Activated CD4-positive, CD25-positive, alpha-beta regulatory T cell treated with anti-CD3 and anti-CD28 coated beads, Interleukin-2, amount 50 U/mL, for 24 hours (primary cell): ENCODE measurements at regions not wholly inside any gene's neighbourhood (a gene's known extent, or its start where the extent isn't known, plus 50 kb on each side); places are given as distances from the start of the nearest gene placed in this dataset.

Experiments
- ATAC-seq, 2 donors: fragments of 150-1000 bp; cut with Tn5 transposase; one replicate each; pipeline ENCODE4 v1.10.0; 2021; ENCODE audit warnings: mild to moderate bottlenecking in 1 of 2, moderate library complexity in 1 of 2

DNA sequence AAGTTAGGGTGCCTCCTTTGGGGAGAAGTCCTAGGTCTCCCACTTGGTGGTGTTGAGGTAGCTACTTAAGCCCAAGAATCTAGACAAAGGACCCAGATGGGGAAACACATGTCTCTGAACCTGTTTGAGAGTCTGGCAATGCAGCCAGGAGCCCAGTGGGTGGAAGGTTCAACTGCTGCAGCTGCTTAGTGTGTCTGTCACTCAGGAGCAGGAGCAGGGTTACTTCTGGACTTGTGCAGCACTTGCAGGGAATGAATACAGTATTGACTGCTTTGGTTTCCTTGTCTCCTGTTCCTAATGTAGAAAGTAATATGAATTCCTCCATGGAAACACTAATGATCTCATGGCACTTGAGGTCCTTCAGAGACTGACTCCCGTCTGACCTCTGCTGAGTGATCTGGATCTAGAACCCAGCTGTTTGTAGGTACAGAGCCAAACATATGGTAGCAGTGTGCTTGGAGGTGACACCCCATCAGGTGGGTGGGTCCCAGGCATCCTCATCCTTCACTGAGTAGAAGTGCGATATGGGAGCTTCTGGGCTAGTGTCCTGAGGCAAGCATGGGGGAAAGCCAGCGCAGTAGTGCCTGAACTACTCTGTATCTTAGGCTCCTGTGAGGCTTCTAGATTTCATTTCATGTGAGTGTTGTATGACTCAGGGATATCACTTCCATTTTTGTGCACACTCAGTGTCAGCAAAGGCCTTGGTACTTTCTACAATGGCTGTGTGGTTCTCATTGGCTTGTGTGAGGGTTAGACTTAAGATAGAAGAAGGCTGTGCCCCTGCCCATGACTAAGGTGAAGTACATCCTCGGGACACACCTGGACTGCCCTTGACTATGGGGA lies 85.0 kb upstream of the WDR1 start:
- ATAC-seq = no peak

DNA sequence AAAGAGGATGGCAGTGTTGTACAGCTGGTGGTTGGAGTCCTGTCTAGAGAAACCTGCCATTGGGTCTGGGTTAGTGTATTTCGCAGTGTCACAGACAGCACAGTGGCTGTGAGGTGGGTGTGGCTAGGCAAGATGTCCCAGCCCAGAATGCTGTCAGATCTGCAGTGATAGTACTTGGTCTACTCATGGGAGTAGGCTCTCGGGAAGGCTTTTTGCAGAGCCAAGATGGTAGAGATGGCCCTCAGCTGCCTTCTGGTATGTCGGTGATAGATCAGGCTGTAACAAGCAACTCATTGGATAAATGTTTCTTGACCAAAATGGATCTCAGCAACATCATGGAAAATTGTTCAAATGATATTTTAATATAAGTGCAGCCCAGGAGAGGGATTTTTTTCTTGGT lies 84.3 kb upstream of the WDR1 start:
- ATAC-seq = no peak

DNA sequence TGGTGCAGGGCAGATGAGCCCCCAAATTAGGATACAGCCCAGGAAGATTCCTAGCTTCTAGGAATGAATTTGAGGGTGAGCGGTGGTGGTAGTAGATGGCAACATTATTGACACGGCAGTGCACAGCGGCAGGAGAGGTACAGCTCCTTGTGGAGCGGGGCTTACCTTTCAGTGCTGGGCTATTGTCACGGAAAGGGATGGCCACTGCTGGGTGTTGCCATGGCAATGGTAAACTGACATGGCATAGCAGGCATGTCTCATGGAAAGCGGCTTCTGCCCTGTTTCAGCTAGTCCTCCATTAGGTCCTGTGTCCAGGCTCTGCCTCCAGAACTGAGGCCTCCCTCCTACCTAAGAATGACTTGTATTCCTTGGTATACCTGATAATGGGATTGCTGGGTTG lies 81.8 kb upstream of the WDR1 start:
- no peak for ATAC-seq

DNA sequence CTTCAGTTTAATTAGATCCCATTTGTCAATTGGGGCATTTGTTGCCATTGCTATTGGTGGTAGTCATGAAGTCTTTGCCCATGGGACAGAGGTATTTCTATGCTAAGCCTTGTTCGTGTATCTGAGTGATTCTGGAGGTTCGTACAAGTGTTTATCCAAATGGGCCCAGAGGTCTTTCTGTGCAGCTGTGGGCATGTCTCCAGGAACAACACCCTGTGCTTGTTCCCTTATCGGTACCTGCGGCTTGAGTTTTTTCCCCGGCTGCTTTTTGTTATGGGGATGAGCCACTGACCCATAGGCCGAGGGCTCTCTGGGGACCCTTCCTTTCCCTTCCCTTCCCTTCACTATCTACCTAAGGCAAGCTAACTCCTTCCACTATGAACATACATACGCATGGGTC lies 81.4 kb upstream of the WDR1 start:
- no peak for ATAC-seq

DNA sequence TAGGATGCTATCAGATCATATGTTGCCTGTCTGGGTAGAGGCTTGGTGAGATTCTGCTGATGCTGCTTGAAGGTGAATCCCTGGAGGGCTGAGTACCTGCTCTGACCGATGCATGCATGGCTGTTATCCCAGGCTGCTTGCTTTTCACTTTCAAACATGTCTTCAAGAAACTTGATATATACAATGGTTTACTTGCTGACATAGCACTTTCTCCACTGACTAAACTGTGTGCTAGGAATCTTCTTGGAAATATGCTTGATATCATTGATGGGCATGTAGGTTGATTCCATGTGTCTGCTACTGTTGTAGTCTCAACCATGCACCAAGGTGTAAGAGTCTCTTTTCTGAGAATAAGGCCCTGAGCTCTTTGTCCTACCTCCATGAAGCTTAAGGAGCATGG lies 79.6 kb upstream of the WDR1 start:
- no peak for ATAC-seq

DNA sequence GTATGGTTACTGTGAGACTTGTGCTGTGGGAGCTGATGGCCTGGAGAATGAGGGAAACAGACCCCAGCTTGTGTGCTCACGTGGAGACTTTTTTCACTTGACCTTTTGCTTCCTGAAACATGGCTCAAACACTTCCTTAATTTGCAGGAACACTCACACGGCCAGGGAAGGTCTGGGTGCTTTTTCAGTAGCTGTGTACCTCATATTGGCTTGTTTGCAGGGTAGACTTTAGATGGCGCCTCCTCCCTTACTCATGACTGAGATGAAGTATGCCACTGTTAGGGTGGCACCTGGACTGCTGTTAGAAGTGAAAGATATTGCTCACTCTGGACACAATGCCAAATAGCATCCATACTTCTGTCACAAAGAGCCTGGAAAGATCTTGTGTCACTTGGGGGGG lies 75.7 kb upstream of the WDR1 start:
- ATAC-seq = no peak

DNA sequence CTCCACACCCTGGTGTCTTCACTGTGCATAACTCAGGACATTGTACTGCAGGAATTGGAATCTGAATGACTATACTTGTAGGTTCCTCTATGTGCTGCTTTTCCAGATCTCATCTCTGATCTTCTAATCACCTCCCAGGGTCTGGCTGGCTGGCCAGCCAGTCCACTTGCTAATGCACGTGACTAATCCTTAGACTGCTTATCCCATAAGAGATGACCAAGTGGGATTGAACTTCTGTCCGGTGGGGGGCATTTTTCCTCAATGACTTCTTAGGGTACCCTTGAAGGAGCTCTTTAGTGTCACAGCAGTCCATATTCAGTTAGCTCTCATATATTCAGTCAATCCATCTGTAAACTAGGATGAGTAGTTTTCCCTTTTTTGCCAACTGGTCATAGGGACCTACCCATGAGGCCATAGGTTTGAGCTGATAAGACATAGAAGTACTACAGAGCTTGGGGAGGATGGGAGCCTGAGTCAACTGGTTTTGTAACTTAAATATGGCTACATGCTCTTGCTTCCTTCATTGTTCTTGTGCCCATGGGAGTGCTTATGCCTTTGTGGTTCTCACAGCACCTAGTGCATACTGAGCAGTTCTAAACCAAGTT lies 71.9 kb upstream of the WDR1 start:
- no peak for ATAC-seq

DNA sequence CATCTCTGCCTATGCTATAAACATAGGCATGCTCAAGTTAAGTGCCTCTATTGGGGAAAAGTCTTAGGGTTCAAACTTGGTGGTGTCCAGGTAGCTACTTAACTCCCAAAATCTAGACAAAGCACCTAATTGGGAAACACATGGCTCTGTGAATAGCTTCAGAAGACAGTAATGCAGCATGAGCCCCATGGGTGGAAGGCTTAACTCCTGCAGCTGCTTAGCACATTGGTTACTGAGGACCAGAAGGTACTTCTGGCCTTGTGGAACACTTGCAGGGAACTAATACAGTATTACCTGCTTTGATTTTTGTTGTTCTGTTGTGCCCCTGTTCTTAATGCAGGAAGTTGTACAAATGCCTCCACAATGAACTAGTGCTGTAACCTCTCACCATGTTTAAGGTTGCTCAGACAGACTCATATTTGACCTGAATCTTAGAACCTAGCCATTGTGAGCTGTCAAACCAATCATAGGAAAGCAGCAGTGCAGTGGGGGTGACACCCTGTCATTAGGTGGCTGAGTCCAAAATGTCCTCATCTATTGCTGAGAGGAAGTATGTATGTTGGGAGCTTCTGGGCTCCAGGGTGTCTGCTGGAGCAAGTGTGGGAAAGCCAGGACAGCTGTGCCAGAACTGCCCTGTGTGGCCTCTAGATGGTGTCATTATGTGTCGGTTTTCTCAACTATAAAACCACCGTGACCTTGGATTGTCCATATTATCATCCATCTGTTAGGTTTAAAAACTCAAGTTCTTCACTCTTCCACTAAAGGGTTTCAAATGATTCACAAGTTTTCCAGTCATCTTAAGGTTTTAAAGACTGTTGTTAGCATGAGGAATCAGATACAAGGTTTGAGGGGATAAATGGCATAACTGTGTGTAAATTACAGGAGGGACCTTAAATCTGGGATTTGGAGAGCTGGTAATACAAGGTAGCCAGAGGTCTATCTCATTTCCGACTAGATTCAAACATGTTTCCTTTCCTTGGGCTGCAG lies 69.9 kb upstream of the WDR1 start:
- no peak for ATAC-seq

DNA sequence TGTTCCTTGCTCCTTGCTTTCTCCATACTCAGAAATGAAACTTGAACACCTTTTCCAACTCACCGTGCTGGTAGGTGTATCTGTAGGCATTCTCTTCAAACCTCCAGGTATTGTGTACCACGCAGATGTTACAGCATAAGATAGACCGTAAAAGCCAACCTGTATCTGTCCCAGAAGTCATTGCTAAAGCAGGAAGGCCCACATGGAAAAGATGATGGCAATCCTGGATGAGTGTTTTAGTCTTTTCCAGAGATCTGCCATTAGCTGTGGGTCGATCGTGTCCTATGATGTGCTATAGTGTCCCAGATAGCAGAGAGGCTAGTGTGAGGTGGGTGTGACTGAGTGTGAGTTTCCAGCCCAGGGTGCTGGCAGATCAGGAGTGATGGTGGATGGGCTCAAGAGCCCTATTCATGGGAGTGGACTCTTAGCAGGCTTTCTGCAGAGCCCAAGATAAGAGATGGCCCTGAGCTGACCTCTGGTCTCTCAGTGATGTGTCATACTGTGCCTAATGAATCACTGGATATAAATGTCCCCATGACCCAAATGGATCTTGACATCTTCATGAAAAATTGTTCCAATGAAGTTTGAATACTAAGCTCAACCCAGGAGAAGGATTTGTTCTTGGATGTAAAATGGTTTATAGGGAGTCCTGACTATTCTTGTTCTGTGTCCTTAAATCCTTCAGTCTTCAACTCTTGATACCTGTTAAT lies 69.1 kb upstream of the WDR1 start:
- ATAC-seq = no peak

DNA sequence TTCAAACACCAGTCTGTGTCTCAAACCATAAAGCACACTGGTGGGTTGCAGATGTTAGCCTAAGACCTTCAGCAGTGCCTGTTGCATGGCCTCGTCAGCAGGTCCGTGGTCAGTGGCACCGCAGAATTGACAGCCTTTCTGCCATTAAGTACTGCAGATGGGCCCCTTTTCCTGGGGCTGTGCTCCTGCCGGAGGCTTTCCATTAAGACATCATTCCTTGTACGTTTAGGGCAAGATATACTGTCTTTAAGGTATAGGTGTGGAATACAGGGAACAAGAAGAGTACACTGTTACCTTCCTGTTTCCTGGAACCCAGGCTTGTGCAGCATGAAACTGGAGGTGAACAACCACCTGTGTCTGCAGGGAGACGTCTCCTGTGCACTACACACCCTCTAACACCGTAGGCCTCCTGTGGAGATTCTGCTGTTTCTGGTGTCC lies 67.9 kb upstream of the WDR1 start:
- no peak for ATAC-seq

DNA sequence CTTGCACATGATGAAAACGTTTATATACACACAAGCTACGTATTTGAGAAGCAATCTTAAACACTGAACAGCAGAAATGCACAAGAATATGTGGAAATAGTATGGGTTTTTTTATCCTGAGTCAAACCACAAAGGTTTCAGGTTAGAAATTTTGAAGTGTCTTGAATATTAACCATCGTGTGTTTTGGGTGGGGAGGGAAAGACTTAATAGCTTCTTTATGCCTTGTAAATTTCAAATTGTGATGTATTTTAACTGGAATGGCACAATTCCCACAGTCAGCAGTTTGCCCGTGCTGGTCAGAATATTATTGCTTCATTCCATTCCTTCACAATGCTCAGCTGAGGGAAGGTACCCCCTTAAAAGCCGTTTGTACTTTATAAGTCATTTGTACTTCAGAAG lies 67.4 kb upstream of the WDR1 start:
- ATAC-seq = no peak

DNA sequence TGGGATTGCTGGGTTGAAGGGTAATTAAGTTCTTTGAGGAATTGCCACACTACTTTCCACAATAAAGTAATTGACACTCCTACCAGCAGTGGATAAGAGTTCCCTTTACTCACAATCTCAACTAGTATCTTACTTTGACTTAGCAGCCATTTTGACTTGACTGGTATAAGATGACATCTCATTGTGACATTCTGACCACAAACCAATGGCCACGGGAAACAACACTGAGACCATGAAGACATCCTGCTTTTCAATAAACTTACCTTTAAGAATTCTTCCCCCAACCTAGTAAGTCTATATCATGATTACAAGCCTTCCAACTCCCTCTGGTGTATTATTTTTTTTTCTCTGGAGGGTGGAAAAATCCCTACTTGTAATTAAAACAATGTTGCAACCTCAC lies 66.9 kb upstream of the WDR1 start:
- no peak for ATAC-seq

DNA sequence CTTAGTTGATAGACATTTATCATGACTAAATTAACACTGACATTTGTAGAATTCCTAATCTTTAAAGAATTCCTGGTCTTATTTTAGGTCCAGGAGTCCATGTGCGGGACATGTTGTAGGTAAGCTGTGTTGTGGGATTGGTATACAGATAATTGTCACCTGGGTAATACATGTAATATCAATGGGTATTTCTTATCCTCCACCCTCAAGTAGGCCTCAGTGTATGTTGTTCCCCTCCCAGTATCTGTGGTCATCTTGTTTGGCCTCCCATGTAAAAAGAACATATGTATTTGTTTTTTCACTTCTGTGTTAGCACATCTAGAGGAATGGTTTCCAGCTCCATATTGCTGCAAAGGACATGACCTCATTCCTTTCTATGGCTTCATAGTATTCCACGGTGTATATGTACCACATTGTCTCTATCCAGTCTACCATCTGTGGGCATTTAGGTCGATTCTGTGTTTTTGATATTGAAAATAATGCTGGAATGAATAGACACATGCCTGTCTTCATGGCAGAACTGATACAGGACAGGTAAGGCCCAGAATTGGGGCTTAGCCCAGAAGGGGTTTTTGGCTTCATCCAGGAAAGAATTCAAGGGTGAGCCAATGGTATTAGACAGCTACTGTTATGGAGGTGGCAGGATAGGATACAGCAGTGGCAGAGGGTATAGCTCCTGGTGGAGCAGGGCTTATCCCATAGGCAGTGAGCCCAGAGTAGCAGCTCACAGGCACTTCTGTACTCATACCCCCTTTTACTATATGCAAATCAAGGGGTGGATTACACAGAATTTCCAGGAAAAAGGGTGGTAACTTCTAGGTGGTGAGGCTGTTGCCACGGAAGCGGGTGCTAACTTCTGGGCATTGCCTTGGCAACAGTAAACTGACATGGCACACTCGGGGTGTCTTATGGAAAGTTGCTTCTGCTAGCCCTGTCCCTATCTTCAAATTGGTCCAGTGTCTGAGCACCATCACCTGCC lies 66.1 kb upstream of the WDR1 start:
- ATAC-seq = peak; percentile 15 to 23

DNA sequence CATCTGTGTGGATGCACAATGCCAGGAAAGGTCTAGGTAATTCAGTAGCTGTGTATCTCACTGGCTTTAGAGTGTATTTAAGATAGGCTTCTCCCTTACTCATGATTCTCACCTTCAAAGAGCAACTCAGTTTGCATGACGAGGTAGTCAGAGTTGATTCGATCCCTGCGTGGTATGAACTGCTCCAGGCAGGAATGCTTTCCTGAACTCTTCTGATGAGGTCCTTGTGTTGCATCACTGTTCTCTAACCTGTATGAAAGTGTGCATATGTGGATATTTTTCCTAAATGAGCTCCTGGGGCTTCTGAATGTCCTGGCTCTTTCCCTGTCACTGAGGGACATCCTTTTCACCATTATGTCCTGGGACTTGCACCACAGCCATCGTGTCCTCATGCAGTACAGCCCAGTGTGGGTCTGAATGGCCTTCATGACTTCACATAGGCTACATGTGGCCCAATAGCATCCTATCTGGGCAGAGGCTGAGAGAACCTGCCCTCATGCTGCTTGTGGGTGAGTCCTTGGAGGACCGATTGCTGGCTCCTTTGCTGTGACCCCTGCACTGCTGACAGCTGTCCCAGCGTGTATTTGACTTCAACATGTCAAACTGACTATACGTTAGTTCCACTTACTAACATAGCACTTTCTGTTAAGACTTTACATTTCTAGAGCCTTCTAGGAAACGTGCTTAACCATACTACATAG lies 65.3 kb upstream of the WDR1 start:
- peak in 1 of 2 donors; percentile 31 for ATAC-seq

DNA sequence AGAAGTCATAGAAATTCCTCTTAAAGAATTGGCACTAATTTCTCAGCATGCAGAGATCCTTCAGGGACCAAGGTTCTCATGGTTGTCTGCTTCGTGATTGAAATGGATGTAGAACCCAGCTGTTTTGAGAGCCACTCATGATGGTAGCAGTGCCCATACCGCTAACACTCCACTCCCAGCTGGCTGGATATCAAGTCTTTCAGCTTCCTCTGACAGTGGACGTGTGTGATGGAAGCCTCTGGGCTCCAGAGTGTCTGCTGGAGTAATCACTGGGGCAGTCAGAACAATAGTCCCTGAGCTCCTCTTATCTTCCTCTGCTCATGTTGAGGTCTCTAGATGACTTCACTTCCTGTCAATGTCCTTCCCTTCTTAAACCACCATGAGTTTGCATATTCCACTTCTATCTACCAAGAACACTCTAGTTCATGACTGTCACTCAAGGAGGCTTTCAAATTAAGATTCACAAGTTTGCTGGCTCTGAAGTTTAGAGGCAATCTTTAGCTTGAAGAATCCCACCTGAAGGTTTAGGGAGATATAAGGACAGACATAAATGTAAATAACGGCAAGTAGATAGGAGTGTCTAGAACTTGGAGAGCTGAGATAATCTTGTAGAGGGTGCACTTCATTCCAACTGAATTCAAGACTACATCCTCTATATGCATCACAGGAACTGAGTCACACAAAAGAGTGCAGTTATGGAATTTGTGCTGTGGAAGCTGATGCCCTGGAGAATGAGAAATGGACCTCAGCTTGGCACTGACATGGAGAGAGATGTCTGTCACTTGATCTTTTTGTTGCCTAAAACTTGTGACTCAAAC lies 64.5 kb upstream of the WDR1 start:
- ATAC-seq = peak; percentile 86 to 92

DNA sequence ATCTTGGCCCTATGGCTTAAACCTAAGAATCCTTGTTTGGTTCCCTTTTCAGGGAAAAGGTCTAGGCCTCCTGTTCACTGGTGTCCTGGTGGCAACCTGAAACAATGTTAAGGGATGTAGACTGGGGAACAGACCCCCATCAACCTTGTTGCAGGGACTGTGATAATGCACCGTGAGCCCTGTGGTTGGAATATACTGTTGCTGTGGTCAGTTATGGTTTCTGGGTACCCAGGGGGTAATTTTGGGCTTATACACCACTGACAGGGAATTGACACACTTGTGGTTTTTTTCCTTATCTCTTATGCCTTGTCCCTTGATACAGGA lies 64.0 kb upstream of the WDR1 start:
- ATAC-seq = no peak

DNA sequence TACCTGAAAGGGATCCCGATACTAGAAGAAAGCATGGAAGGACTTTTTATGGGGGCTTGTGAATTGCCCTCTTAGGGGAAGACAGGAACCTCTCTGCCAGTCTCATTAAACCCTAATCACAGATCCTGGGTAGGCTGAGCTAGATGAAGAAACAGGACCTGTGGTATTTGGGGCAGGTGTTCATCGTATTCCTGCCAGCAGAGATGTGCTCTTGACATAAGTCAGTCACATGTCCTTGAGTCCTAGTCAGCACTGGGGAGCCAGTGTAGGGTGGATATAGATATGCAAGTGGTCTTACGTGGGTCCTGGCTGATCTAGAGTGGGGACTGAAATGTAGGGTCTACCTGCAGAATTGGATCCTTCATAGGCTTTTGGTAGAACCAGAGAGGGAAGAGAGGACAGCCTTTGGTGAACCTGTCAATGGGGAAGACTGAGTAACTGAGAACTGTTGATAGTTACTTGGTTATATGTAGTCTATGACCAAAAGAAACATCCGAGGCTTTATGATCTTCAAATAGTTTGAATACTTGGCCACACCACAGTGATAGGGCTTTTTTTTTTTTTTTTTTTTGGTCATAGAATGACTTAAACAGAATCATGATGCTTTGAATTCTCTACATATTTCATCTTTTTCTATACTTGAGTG lies 63.5 kb upstream of the WDR1 start:
- no peak for ATAC-seq

DNA sequence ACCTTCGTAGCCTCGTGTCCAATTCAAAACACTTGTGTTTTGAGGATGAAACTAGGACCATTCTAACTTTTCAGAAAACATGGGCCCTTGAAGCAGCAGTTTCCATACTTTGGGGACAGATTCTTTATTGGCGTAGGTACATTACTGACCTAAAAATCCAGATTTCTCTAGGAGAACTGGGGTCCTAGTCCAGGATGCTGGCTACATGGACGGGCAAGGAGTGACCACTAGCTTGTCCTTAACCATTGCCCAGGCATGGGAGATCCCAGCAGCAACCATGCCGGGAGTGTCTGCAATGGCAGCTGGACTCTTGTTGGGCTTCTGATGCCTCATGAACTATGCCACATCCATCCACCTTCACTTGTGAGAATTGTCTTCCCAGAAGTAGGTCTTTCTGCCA lies 62.2 kb upstream of the WDR1 start:
- ATAC-seq = no peak

DNA sequence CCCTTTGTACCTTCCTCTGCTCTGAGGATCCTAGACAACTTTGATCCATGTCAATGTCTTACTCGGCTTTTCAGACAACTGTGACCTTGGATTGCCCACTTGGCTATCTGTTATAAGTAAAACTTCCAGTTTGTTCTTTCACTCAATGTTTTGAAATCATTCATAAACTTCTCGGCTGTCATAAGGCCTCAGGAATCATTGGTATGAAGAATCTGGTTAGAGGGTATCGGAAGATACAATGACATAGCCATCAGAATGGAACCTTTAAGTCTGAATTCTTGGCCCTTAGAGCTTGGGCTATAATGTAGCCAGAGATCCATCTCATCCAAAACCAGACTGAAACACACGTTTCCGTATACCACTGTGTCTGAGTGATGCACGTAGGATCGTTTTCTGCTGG lies 59.0 kb upstream of the WDR1 start:
- ATAC-seq = no peak
